GM06990 (cell line): ENCODE measurements at regions not wholly inside any gene's neighbourhood (a gene's known extent, or its start where the extent isn't known, plus 50 kb on each side); places are given as distances from the start of the nearest gene placed in this dataset.

ENCODE experiments used
- DNase-seq: peaks from one replicate; pipeline ENCODE4 v3.0.0-alpha.2; 2011; ENCODE audit not compliant: insufficient read length; ENCODE audit errors: extremely low read depth
- H3K27me3 ChIP-seq: replicated peaks from 2 replicates; pipeline ENCODE4 v1.6.0; 2011; ENCODE audit warnings: low read length; ENCODE audit not compliant: control insufficient read depth, insufficient read depth
- H3K36me3 ChIP-seq: 2 replicates; pipeline ENCODE4 v1.5.1; 2011; ENCODE audit warnings: low read length; ENCODE audit not compliant: control insufficient read depth, insufficient read depth
- H3K4me3 ChIP-seq: replicated peaks from 2 replicates; pipeline ENCODE4 v1.5.1; 2011; ENCODE audit warnings: low read depth, mild to moderate bottlenecking, control low read depth, low read length
- TF ChIP-seq, protein P1 (sequence below): IDR thresholded peaks from 2 replicates; pipeline ENCODE4 v1.5.1; 2011; ENCODE audit warnings: low read length, control low read depth, mild to moderate bottlenecking, inconsistent platforms; ENCODE audit not compliant: insufficient read depth, poor library complexity, severe bottlenecking

DNA sequence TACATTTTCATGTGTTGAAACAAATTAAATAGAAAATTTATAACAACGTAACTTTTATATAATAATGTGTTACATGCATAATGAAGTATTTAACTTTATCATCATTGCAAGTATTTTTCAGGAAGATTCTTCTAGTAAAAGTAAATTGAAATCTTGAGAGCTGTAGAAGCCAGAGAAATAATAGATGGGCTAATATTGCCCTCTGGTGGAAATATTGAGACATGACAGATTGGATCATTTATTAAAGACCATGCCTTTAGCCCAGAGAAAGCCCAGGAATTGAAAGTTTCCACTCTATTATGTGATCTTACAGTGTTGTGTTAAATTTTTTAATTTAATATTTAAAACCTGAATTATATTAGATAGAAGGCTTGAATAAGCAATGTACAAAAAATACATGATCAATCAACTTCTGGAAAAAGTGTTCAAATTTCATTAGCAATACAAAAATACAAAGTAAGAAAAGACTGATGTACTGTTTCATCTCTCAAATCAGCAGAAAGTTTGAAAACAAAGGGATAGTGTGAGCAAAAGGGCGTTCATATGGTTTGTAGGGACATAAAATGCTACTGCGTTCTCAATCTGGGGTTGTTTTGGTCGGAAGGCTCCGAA lies 52.7 kb upstream of the SPTSSB start:
- H3K4me3 ChIP-seq, result no peak overlapping the region
- H3K27me3 ChIP-seq, result no peaks in the 10 kb centered on the region
- TF ChIP-seq, protein P1, sequence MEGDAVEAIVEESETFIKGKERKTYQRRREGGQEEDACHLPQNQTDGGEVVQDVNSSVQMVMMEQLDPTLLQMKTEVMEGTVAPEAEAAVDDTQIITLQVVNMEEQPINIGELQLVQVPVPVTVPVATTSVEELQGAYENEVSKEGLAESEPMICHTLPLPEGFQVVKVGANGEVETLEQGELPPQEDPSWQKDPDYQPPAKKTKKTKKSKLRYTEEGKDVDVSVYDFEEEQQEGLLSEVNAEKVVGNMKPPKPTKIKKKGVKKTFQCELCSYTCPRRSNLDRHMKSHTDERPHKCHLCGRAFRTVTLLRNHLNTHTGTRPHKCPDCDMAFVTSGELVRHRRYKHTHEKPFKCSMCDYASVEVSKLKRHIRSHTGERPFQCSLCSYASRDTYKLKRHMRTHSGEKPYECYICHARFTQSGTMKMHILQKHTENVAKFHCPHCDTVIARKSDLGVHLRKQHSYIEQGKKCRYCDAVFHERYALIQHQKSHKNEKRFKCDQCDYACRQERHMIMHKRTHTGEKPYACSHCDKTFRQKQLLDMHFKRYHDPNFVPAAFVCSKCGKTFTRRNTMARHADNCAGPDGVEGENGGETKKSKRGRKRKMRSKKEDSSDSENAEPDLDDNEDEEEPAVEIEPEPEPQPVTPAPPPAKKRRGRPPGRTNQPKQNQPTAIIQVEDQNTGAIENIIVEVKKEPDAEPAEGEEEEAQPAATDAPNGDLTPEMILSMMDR, result peak; percentile 29
- no peaks in the 10 kb centered on the region for H3K36me3 ChIP-seq
- no peak for DNase-seq

DNA sequence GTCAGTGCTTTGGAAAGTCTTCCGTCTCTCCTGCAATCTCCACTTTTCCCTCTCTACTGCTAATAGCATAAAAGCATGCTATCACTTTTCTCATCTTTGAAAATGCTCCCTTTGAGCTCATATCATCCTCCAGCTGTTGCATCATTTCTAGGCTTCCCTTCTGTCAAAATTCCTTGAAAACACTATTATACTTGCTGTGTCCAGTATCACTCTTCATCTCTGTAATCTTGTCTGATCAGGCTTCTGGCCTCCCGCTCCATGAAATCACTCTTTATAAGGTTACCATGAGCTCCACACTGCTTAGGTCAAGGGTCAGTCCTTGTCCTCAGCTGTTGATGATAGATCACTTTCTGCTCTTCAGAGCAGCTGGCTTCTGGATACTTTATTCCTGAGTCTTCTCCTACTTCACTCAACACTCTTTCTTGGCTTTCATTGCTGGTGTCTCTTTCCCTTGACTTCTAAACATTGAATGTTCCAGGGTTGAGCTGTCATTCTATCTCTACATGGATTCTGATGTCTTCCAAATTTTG lies 50.9 kb upstream of the SPTSSB start:
- TF ChIP-seq, protein P1, result no peak
- no peak for DNase-seq
- Histone ChIP-seq H3K4me3 (no peak overlapping the region), H3K27me3 (no peaks in the 10 kb centered on the region), H3K36me3 (no peaks in the 10 kb centered on the region)
